Panc1 (cell line): ENCODE measurements at regions not wholly inside any gene's neighbourhood (a gene's known extent, or its start where the extent isn't known, plus 50 kb on each side); places are given as distances from the start of the nearest gene placed in this dataset.

ENCODE experiments used
- ATAC-seq: fragments of 200-7000 bp; cut with Tn5 transposase; 2 replicates; pipeline ENCODE4 v1.9.1; 2020; ENCODE audit warnings: mild to moderate bottlenecking, moderate library complexity
- BruUV-seq: library from RNA; stranded (reverse); fragments of 400-500 nt; replicated peaks from 2 replicates; lab custom pipeline; 2021; lab: Mats Ljungman, UMichigan
- CTCF ChIA-PET: fragments of 300-600 bp; sonication (Branson Sonifier 250); formaldehyde crosslinking; loops from one replicate; lab custom pipeline; 2022; ENCODE audit warnings: antibody characterized with exemption; lab: Charles Lee
- POLR2A ChIA-PET: fragments of 300-600 bp; sonication (Branson Sonifier 250); formaldehyde crosslinking; loops from one replicate; lab custom pipeline; 2022; ENCODE audit warnings: antibody characterized with exemption; lab: Charles Lee
- DNase-seq: peaks from one replicate; pipeline ENCODE4 v3.0.0-alpha.2; 2010; ENCODE audit warnings: low read depth, low spot score
- H3K27ac ChIP-seq: 2 replicates; pipeline ENCODE4 v1.5.1; 2011; ENCODE audit warnings: mild to moderate bottlenecking, low read length, inconsistent platforms
- H3K27me3 ChIP-seq: fragments of 200-500 bp; sonication (Bioruptor generic); 2 replicates; pipeline ENCODE4 v1.6.0; 2014; ENCODE audit warnings: low read length, inconsistent platforms; ENCODE audit not compliant: control insufficient read depth, insufficient read depth
- H3K36me3 ChIP-seq: fragments of 200-500 bp; sonication (Bioruptor generic); 2 replicates; pipeline ENCODE4 v1.5.1; 2014; ENCODE audit warnings: inconsistent platforms, mild to moderate bottlenecking, low read length, moderate library complexity; ENCODE audit not compliant: control insufficient read depth, insufficient read depth
- H3K4me1 ChIP-seq: 2 replicates; pipeline ENCODE4 v1.5.1; 2011; ENCODE audit warnings: inconsistent platforms, mild to moderate bottlenecking, low read length, moderate library complexity; ENCODE audit not compliant: control insufficient read depth, insufficient read depth
- H3K4me3 ChIP-seq, 2 experiments: 2 replicates each; pipeline ENCODE4 v1.5.1; 2011 to 2012; ENCODE audit warnings: low read depth in 2 of 2, low read length in 2 of 2, mild to moderate bottlenecking in 2 of 2, inconsistent platforms in 1 of 2, moderate library complexity in 1 of 2
- H3K9me3 ChIP-seq: fragments of 200-500 bp; sonication (Bioruptor generic); 2 replicates; pipeline ENCODE4 v1.5.1; 2014; ENCODE audit warnings: low read depth, mild to moderate bottlenecking, inconsistent platforms, low read length, moderate library complexity; ENCODE audit not compliant: control insufficient read depth, insufficient read depth
- CTCF ChIP-seq: fragments of 450-650 bp; IDR thresholded peaks from 2 replicates; pipeline ENCODE4 v1.5.1; 2017; ENCODE audit warnings: mild to moderate bottlenecking
- POLR2AphosphoS5 ChIP-seq: IDR thresholded peaks from 2 replicates; pipeline ENCODE4 v1.6.1; 2012; ENCODE audit warnings: mild to moderate bottlenecking, low read depth, low read length, moderate library complexity
- REST ChIP-seq, 2 experiments: IDR thresholded peaks; 2 replicates each; pipeline ENCODE4 v1.6.1; 2011 to 2012; ENCODE audit warnings: low read depth in 2 of 2, control low read depth in 1 of 2, low read length in 1 of 2, mild to moderate bottlenecking in 1 of 2, moderate library complexity in 1 of 2; ENCODE audit not compliant: insufficient read depth in 1 of 2
- SIN3A ChIP-seq: IDR thresholded peaks from 2 replicates; pipeline ENCODE4 v1.6.1; 2012; ENCODE audit warnings: low read depth, mild to moderate bottlenecking, low read length, moderate library complexity, borderline replicate concordance; ENCODE audit not compliant: insufficient read depth
- TCF7L2 ChIP-seq: IDR thresholded peaks from 2 replicates; pipeline ENCODE4 v1.6.1; 2011; ENCODE audit warnings: mild to moderate bottlenecking, low read depth, low read length, inconsistent platforms
- in situ Hi-C: cut with HindIII; loops from 2 replicates; pipeline ENCODE4 v1.10.0; 2016; ENCODE audit warnings: low sequenced_read_pairs, low pct_unique_long_range_greater_than_20kb
- intact Hi-C: fragments of 100-400 bp; cut with micrococcal nuclease; formaldehyde crosslinking; loops from one replicate; pipeline ENCODE4 v1.10.0; 2022; ENCODE audit not compliant: unreplicated experiment

- intact Hi-C loops (loop anchor here (1.0 kb wide), 1 partner anchor 288 kb away; no protein-coding TSS in a partner anchor), in situ Hi-C loops (no loop called here)
- Histone ChIP-seq H3K27me3 (peaks cover 24% of the 10 kb centered on the region), H3K9me3 (no peaks in the 10 kb centered on the region), H3K36me3 (no peaks in the 10 kb centered on the region), H3K4me3 (no peak overlapping the region), H3K4me1 (no peaks in the 10 kb centered on the region), H3K27ac (no peak overlapping the region)
- BruUV-seq: no TSS peak
- CTCF ChIA-PET: interaction anchor here (0.6 to 1.0 kb wide), 2 partner anchors 9 to 156 kb away, joined by 3 to 5 read pairs; no protein-coding TSS in a partner anchor
- DNase-seq (no peak), ATAC-seq (0 out of 2 replicates have a peak, but pooled peaks have one; percentile 12)
- POLR2A ChIA-PET: no interaction called here
- TF ChIP-seq TCF7L2 (no peak), POLR2AphosphoS5 (no peak), CTCF (no peak), REST (IDR thresholded peaks at IDR 0.05; ENCODE audit: insufficient read depth in 1 of 2, low read depth in 2 of 2, low read length in 1 of 2) (no peak), SIN3A (no peak)
These were observed 56.1 kb upstream of the CCN6 start for GRCh38 chr6:111997853-111998208.

- H3K27me3 ChIP-seq: peaks cover 22% of the 10 kb centered on the region
- no peaks in the 10 kb centered on the region for H3K9me3 ChIP-seq
- CTCF ChIA-PET: no interaction called here
- H3K4me3 ChIP-seq: no peak overlapping the region
- no peaks in the 10 kb centered on the region for H3K4me1 ChIP-seq
- in situ Hi-C loops: no loop called here
- POLR2A ChIA-PET: no interaction called here
- BruUV-seq: no TSS peak
- H3K27ac ChIP-seq: no peak overlapping the region
- TF ChIP-seq POLR2AphosphoS5 (no peak), REST (IDR thresholded peaks at IDR 0.05; ENCODE audit: insufficient read depth in 1 of 2, low read depth in 2 of 2, low read length in 1 of 2) (no peak), SIN3A (no peak), CTCF (no peak), TCF7L2 (no peak)
- H3K36me3 ChIP-seq: no peaks in the 10 kb centered on the region
- no peak for DNase-seq
- no peak for ATAC-seq
- intact Hi-C loops: no loop called here
These were observed 51.6 kb upstream of the CCN6 start for GRCh38 chr6:112002307-112002706.
